HCT116 (cell line): ENCODE measurements at regions not wholly inside any gene's neighbourhood (a gene's known extent, or its start where the extent isn't known, plus 50 kb on each side); places are given as distances from the start of the nearest gene placed in this dataset.

Source experiments
- ATAC-seq: fragments of 200-7000 bp; cut with Tn5 transposase; 2 replicates; pipeline ENCODE4 v1.9.1; 2020; ENCODE audit warnings: mild to moderate bottlenecking, moderate library complexity
- BruUV-seq: library from RNA; stranded (reverse); fragments of 400-500 nt; replicated peaks from 2 replicates; lab custom pipeline; 2021; lab: Mats Ljungman, UMichigan
- CTCF ChIA-PET: fragments of 300-600 bp; sonication (Branson Sonifier 250); formaldehyde crosslinking; loops from one replicate; lab custom pipeline; 2021; ENCODE audit warnings: antibody characterized with exemption; lab: Charles Lee
- POLR2A ChIA-PET: fragments of 300-600, 350-600 bp; sonication (Branson Sonifier 250); formaldehyde crosslinking; loops from one replicate; lab custom pipeline; 2021; ENCODE audit warnings: antibody characterized with exemption; lab: Charles Lee
- RAD21 ChIA-PET, 2 experiments: fragments of 300-600 bp; sonication (Branson Sonifier 250); formaldehyde crosslinking; loops; one replicate each; lab custom pipeline; 2023; ENCODE audit warnings: low total read pairs in 2 of 2; ENCODE audit not compliant: uncharacterized antibody in 2 of 2, unreplicated experiment in 2 of 2, low non-redundant PET in 1 of 2; lab: Charles Lee
- DNase-seq: peaks from one replicate; pipeline ENCODE4 v3.0.0-alpha.2; 2010; ENCODE audit warnings: low read depth, low spot score
- H2AFZ ChIP-seq: fragments of 200-600 bp; shearing (Covaris generic), sonication (generic); 2 replicates; pipeline ENCODE4 v1.6.1; 2017; ENCODE audit warnings: low read depth, mixed run types, mixed read lengths, antibody characterized with exemption, low read length; ENCODE audit not compliant: poor library complexity, severe bottlenecking
- H3K27ac ChIP-seq: 2 replicates; pipeline ENCODE4 v1.5.1; 2012; ENCODE audit warnings: low read depth, low read length
- H3K27me3 ChIP-seq: fragments of 200-600 bp; sonication (generic); 2 replicates; pipeline ENCODE4 v1.6.1; 2016; ENCODE audit warnings: mixed run types, low read length, mixed read lengths; ENCODE audit not compliant: insufficient read depth
- H3K36me3 ChIP-seq, 2 experiments: fragments of 200-500 bp in 1 of 2; fragments of 200-600 bp in 1 of 2; sonication (Bioruptor generic) in 1 of 2; sonication (generic) in 1 of 2; 2 replicates each; pipeline versions ENCODE4 v1.5.1 to v1.6.1; 2014 to 2016; ENCODE audit warnings: low read length in 2 of 2, inconsistent platforms in 1 of 2, mixed read lengths in 1 of 2, mixed run types in 1 of 2; ENCODE audit not compliant: insufficient read depth in 2 of 2, control insufficient read depth in 1 of 2
- H3K4me1 ChIP-seq, 2 experiments: fragments of 200-600 bp in 1 of 2; sonication (generic) in 1 of 2; 2 replicates each; pipeline versions ENCODE4 v1.5.1 to v1.6.1; 2012 to 2017; ENCODE audit warnings: low read length in 2 of 2, inconsistent platforms in 1 of 2, mild to moderate bottlenecking in 1 of 2, mixed read lengths in 1 of 2, mixed run types in 1 of 2, moderate library complexity in 1 of 2; ENCODE audit not compliant: insufficient read depth in 2 of 2, control insufficient read depth in 1 of 2
- H3K4me2 ChIP-seq: fragments of 200-600 bp; sonication (generic); 2 replicates; pipeline ENCODE4 v1.6.1; 2017; ENCODE audit warnings: mixed run types, low read length, mixed read lengths
- H3K4me3 ChIP-seq, 2 experiments: fragments of 200-600 bp in 1 of 2; sonication (generic) in 1 of 2; replicated peaks in 1 of 2; 2 replicates each; pipeline ENCODE4 v1.5.1; 2011 to 2016; ENCODE audit warnings: low read length in 2 of 2, control low read depth in 1 of 2, low read depth in 1 of 2, mild to moderate bottlenecking in 1 of 2, mixed read lengths in 1 of 2, mixed run types in 1 of 2
- H3K79me2 ChIP-seq: fragments of 200-600 bp; sonication (generic); 2 replicates; pipeline ENCODE4 v1.6.1; 2017; ENCODE audit warnings: mild to moderate bottlenecking, mixed run types, low read length, moderate library complexity, mixed read lengths; ENCODE audit not compliant: insufficient read depth
- H3K9ac ChIP-seq: fragments of 200-600 bp; sonication (generic); 2 replicates; pipeline ENCODE4 v1.6.1; 2016; ENCODE audit warnings: low read length, mixed read lengths
- H3K9me2 ChIP-seq: fragments of 200-600 bp; sonication (generic), shearing (Covaris generic); 2 replicates; pipeline ENCODE4 v1.6.1; 2017; ENCODE audit warnings: mixed run types, mild to moderate bottlenecking, moderate library complexity; ENCODE audit not compliant: insufficient read depth
- H3K9me3 ChIP-seq, 2 experiments: fragments of 200-500 bp in 1 of 2; fragments of 200-600 bp in 1 of 2; sonication (Bioruptor generic) in 1 of 2; sonication (generic) in 1 of 2; 2 replicates each; pipeline ENCODE4 v1.6.1; 2014 to 2017; ENCODE audit warnings: low read length in 2 of 2, mixed read lengths in 2 of 2, inconsistent platforms in 1 of 2, low read depth in 1 of 2, mild to moderate bottlenecking in 1 of 2, mixed run types in 1 of 2, moderate library complexity in 1 of 2; ENCODE audit not compliant: control insufficient read depth in 1 of 2, insufficient read depth in 1 of 2
- H4K20me1 ChIP-seq: fragments of 200-600 bp; sonication (generic), shearing (Covaris generic); 2 replicates; pipeline ENCODE4 v1.6.1; 2017; ENCODE audit warnings: mixed run types, mild to moderate bottlenecking, moderate library complexity; ENCODE audit not compliant: insufficient read depth
- CBX3 ChIP-seq: IDR thresholded peaks from 2 replicates; pipeline ENCODE4 v1.6.1; 2012; ENCODE audit warnings: low read depth
- CEBPB ChIP-seq: IDR thresholded peaks from 2 replicates; pipeline ENCODE4 v1.6.1; 2012; ENCODE audit warnings: low read depth
- ELF1 ChIP-seq: IDR thresholded peaks from 2 replicates; pipeline ENCODE4 v1.6.1; 2012; ENCODE audit warnings: low read depth, borderline replicate concordance
- EZH2 ChIP-seq: fragments of 200-600 bp; sonication (generic); IDR thresholded peaks from 2 replicates; pipeline ENCODE4 v1.6.1; 2017; ENCODE audit warnings: antibody characterized with exemption, mixed run types
- FOSL1 ChIP-seq: IDR thresholded peaks from 2 replicates; pipeline ENCODE4 v1.6.1; 2012; ENCODE audit warnings: low read depth
- MAX ChIP-seq: IDR thresholded peaks from 2 replicates; pipeline ENCODE4 v1.6.1; 2012
- SIN3A ChIP-seq: IDR thresholded peaks from 2 replicates; pipeline ENCODE4 v1.6.1; 2012; ENCODE audit warnings: low read depth
- SP1 ChIP-seq: IDR thresholded peaks from 2 replicates; pipeline ENCODE4 v1.6.1; 2012; ENCODE audit warnings: low read depth
- YY1 ChIP-seq: IDR thresholded peaks from 2 replicates; pipeline ENCODE4 v1.6.1; 2011; ENCODE audit warnings: low read length, low read depth, moderate library complexity, mild to moderate bottlenecking; ENCODE audit not compliant: insufficient replicate concordance; ENCODE audit errors: extremely low read depth
- ZFX ChIP-seq: fragments of 450-650 bp; IDR thresholded peaks from 2 replicates; pipeline ENCODE4 v1.6.1; 2017
- intact Hi-C: fragments of 100-400 bp; cut with micrococcal nuclease; formaldehyde crosslinking; loops from 2 replicates; pipeline ENCODE4 v1.10.0; 2022

GRCh38 chr4:112778520-112778919, 141.6 kb downstream of the LARP7 start:
- no peak overlapping the region for H3K9ac ChIP-seq
- intact Hi-C loops = no loop called here

DNA sequence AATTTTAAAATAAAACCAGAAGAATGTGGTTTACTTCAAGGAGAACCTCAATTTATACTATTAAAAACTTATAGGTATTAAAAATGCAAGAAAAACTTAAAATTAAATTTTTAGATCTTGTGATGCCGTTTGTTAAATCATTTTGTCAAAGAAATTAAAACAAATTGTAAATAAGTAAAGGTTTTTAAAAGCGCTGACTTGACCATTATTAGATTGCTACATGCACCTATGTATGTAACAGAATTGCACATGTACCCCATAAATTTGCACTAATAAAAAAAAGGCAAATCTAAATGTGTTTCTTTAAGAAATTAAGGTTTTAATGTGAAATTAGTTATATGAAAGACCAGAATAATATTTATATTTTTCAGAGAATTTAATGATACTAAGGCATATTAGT, 156.1 kb downstream of the LARP7 start:
- H3K4me2 ChIP-seq = no peak overlapping the region
- no peak for TF ChIP-seq SP1
- TF ChIP-seq ZFX = no peak
- TF ChIP-seq CBX3 = no peak
- TF ChIP-seq MAX = no peak
- TF ChIP-seq ELF1 = no peak
- no peak for TF ChIP-seq FOSL1
- H3K4me3 ChIP-seq = no peak overlapping the region
- H4K20me1 ChIP-seq = no peaks in the 10 kb centered on the region
- H3K4me1 ChIP-seq = no peaks in the 10 kb centered on the region
- H3K9me2 ChIP-seq = no peaks in the 10 kb centered on the region
- no peaks in the 10 kb centered on the region for H3K9me3 ChIP-seq
- no peak overlapping the region for H3K9ac ChIP-seq
- H3K79me2 ChIP-seq = no peaks in the 10 kb centered on the region
- DNase-seq (no peak), ATAC-seq (no peak)
- intact Hi-C loops = no loop called here
- H3K27me3 ChIP-seq = no peaks in the 10 kb centered on the region
- H3K27ac ChIP-seq = no peak overlapping the region
- POLR2A ChIA-PET = no interaction called here
- BruUV-seq = no TSS peak
- H2AFZ ChIP-seq = no peak overlapping the region
- RAD21 ChIA-PET = no interaction called here
- CTCF ChIA-PET = no interaction called here
- no peaks in the 10 kb centered on the region for H3K36me3 ChIP-seq

More at GRCh38 chr4:112778520-112778919, 141.6 kb downstream of the LARP7 start:
- Histone ChIP-seq H4K20me1 (no peaks in the 10 kb centered on the region), H3K9me2 (no peaks in the 10 kb centered on the region), H3K9me3 (no peaks in the 10 kb centered on the region), H2AFZ (no peak overlapping the region), H3K4me1 (no peaks in the 10 kb centered on the region), H3K4me3 (no peak overlapping the region), H3K79me2 (no peaks in the 10 kb centered on the region), H3K27me3 (no peaks in the 10 kb centered on the region), H3K4me2 (no peak overlapping the region), H3K27ac (no peak overlapping the region), H3K36me3 (no peaks in the 10 kb centered on the region)
- no peak for DNase-seq
- ChIA-PET POLR2A (no interaction called here), CTCF (interaction anchor here (1.0 kb wide), 1 partner anchor 16 kb away, joined by 3 read pairs; no protein-coding TSS in a partner anchor), RAD21 (no interaction called here)
- BruUV-seq = no TSS peak
- TF ChIP-seq SIN3A (no peak), EZH2 (no peak), YY1 (no peak), CEBPB (no peak)
- ATAC-seq = no peak
